ENCODE measurements at regions not wholly inside any gene's neighbourhood (a gene's known extent, or its start where the extent isn't known, plus 50 kb on each side); places are given as distances from the start of the nearest gene placed in this dataset.

DNA sequence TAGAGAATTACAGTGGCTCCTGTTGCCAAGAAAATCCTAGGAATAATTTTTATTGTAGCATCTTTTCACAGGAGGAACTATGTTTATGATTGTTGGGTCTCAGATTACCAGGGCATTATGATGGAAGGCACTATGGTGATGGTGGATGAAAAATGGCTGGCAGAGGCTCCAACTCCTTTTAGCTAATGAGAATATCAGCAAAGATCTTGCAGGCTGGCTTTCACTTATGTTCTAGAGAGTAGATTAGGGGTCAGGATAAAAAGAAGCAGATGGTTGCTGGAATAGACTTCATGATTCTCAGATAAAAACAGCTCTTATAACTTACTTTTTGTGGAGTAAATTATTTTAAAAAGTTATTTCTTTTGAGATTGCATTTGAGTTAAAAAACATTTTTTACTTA, 501.9 kb downstream of the TRHDE start:
- H3K18ac ChIP-seq (ENCODE audit: low read depth in 1 of 2, low read length in 2 of 2): no peak overlapping the region
- H3K4ac ChIP-seq (ENCODE audit: low read depth in 1 of 2, low read length in 2 of 2): no peak overlapping the region
- H4K8ac ChIP-seq (ENCODE audit: low read length): no peak overlapping the region
- no peak overlapping the region for H3K4me2 ChIP-seq (ENCODE audit: low read length, poor library complexity, severe bottlenecking)
- H3K9me3 ChIP-seq (ENCODE audit: control insufficient read depth, low read length): no peaks in the 10 kb centered on the region
- no peak overlapping the region for H3K27ac ChIP-seq (ENCODE audit: low read length, poor library complexity, severe bottlenecking)
- no peak overlapping the region for H3K9ac ChIP-seq (ENCODE audit: low read length)
- no peaks in the 10 kb centered on the region for H3K4me1 ChIP-seq (ENCODE audit: control insufficient read depth, insufficient read depth, low read depth, low read length)
- no peak overlapping the region for H3K23ac ChIP-seq (ENCODE audit: low read length in 2 of 2)
- H3K36me3 ChIP-seq (ENCODE audit: control insufficient read depth in 1 of 2, insufficient read depth in 2 of 2, low read depth in 1 of 2, low read length in 2 of 2): no peaks in the 10 kb centered on the region
- no peak overlapping the region for H2BK5ac ChIP-seq (ENCODE audit: low read depth, low read length, poor library complexity, severe bottlenecking)
- H2BK15ac ChIP-seq (ENCODE audit: low read depth, poor library complexity, severe bottlenecking): no peak overlapping the region
- no peak overlapping the region for H2AFZ ChIP-seq (ENCODE audit: low read depth, low read length)
- no peak overlapping the region for H2BK120ac ChIP-seq (ENCODE audit: low read depth, low read length)
- no peaks in the 10 kb centered on the region for H3K27me3 ChIP-seq (ENCODE audit: control insufficient read depth in 1 of 2, insufficient read depth in 1 of 2, low read length in 2 of 2)
- no peak overlapping the region for H3K4me3 ChIP-seq (ENCODE audit: insufficient read depth in 1 of 2, low read depth in 1 of 2, low read length in 2 of 2)
- no peak for DNase-seq
- H3K79me1 ChIP-seq (replicated peaks; ENCODE audit: low read length, poor library complexity, severe bottlenecking): no peaks in the 10 kb centered on the region
- H4K91ac ChIP-seq (ENCODE audit: low read length): no peak overlapping the region
- H2BK12ac ChIP-seq (ENCODE audit: low read length in 2 of 2): no peak overlapping the region
- no peak overlapping the region for H3K14ac ChIP-seq (ENCODE audit: low read length in 2 of 2)
- no peak overlapping the region for H2AK5ac ChIP-seq (ENCODE audit: low read length, severe bottlenecking)

DNA sequence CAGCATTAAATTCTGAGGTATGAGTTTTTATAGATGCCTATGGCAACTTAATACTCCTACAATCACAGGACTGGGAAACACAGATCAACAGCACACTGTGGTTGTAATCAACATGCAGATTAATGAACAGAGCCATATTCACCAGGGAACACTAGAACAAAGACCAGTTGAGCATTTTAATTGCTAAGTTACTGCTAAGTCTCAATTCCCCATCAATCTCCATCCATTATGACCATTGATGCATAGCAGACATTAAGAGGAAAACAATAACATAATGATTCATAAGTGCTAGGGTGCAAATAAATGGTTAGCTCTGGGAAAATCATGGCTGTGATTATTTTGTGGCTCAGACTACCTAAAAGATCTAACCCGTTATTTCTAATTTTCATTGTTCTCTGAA, 505.6 kb downstream of the TRHDE start:
- Histone ChIP-seq H3K4me3 (ENCODE audit: insufficient read depth in 1 of 2, low read depth in 1 of 2, low read length in 2 of 2) (no peak overlapping the region), H3K9me3 (ENCODE audit: control insufficient read depth, low read length) (no peaks in the 10 kb centered on the region), H3K9ac (ENCODE audit: low read length) (no peak overlapping the region), H2BK15ac (ENCODE audit: low read depth, poor library complexity, severe bottlenecking) (no peak overlapping the region), H3K4ac (ENCODE audit: low read depth in 1 of 2, low read length in 2 of 2) (no peak overlapping the region), H2BK120ac (ENCODE audit: low read depth, low read length) (no peak overlapping the region), H2AK5ac (ENCODE audit: low read length, severe bottlenecking) (no peak overlapping the region), H3K14ac (ENCODE audit: low read length in 2 of 2) (no peak overlapping the region), H2BK12ac (ENCODE audit: low read length in 2 of 2) (no peak overlapping the region), H3K79me1 (replicated peaks; ENCODE audit: low read length, poor library complexity, severe bottlenecking) (no peaks in the 10 kb centered on the region), H3K4me2 (ENCODE audit: low read length, poor library complexity, severe bottlenecking) (no peak overlapping the region), H4K8ac (ENCODE audit: low read length) (no peak overlapping the region), H4K91ac (ENCODE audit: low read length) (no peak overlapping the region), H3K4me1 (ENCODE audit: control insufficient read depth, insufficient read depth, low read depth, low read length) (no peaks in the 10 kb centered on the region), H3K27me3 (ENCODE audit: control insufficient read depth in 1 of 2, insufficient read depth in 1 of 2, low read length in 2 of 2) (no peaks in the 10 kb centered on the region), H2BK5ac (ENCODE audit: low read depth, low read length, poor library complexity, severe bottlenecking) (no peak overlapping the region), H3K23ac (ENCODE audit: low read length in 2 of 2) (no peak overlapping the region), H3K27ac (ENCODE audit: low read length, poor library complexity, severe bottlenecking) (no peak overlapping the region), H3K18ac (ENCODE audit: low read depth in 1 of 2, low read length in 2 of 2) (no peak overlapping the region), H3K36me3 (ENCODE audit: control insufficient read depth in 1 of 2, insufficient read depth in 2 of 2, low read depth in 1 of 2, low read length in 2 of 2) (no peaks in the 10 kb centered on the region), H2AFZ (ENCODE audit: low read depth, low read length) (no peak overlapping the region)
- DNase-seq: no peak
- WGBS: no CpG with 5 or more reads among the region's 1 CpG

DNA sequence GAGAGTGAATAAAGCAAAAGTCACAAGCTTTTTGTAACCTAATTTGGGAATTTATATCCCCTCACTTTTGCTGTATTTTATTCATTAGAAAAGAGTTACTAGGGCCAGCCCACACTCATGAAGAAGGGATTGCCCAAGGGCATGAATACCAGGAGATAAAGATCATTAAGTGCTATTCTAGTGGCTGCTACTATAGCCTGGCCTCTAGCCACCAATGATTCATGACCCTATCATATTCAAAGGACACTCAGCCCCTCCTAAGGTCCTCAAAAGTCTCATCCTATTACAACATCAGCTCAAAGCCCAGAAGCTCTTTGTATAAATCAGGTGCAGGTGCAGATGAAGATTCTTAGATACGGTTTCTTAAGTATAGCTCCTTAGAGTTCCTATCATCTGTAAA, 518.1 kb downstream of the TRHDE start:
- H2BK12ac ChIP-seq (ENCODE audit: low read length in 2 of 2): no peak overlapping the region
- no peak overlapping the region for H3K27ac ChIP-seq (ENCODE audit: low read length, poor library complexity, severe bottlenecking)
- no peak overlapping the region for H4K8ac ChIP-seq (ENCODE audit: low read length)
- no CpG with 5 or more reads among the region's 1 CpG for WGBS
- H2BK5ac ChIP-seq (ENCODE audit: low read depth, low read length, poor library complexity, severe bottlenecking): no peak overlapping the region
- H2BK15ac ChIP-seq (ENCODE audit: low read depth, poor library complexity, severe bottlenecking): no peak overlapping the region
- H2AFZ ChIP-seq (ENCODE audit: low read depth, low read length): no peak overlapping the region
- no peak overlapping the region for H3K14ac ChIP-seq (ENCODE audit: low read length in 2 of 2)
- H3K36me3 ChIP-seq (ENCODE audit: control insufficient read depth in 1 of 2, insufficient read depth in 2 of 2, low read depth in 1 of 2, low read length in 2 of 2): no peaks in the 10 kb centered on the region
- DNase-seq: no peak
- H3K4me2 ChIP-seq (ENCODE audit: low read length, poor library complexity, severe bottlenecking): no peak overlapping the region
- no peak overlapping the region for H3K23ac ChIP-seq (ENCODE audit: low read length in 2 of 2)
- H3K79me1 ChIP-seq (replicated peaks; ENCODE audit: low read length, poor library complexity, severe bottlenecking): no peaks in the 10 kb centered on the region
- H3K9ac ChIP-seq (ENCODE audit: low read length): no peak overlapping the region
- no peak overlapping the region for H3K4me3 ChIP-seq (ENCODE audit: insufficient read depth in 1 of 2, low read depth in 1 of 2, low read length in 2 of 2)
- H2BK120ac ChIP-seq (ENCODE audit: low read depth, low read length): no peak overlapping the region
- no peaks in the 10 kb centered on the region for H3K27me3 ChIP-seq (ENCODE audit: control insufficient read depth in 1 of 2, insufficient read depth in 1 of 2, low read length in 2 of 2)
- H4K91ac ChIP-seq (ENCODE audit: low read length): no peak overlapping the region
- no peak overlapping the region for H2AK5ac ChIP-seq (ENCODE audit: low read length, severe bottlenecking)
- peaks cover 3% of the 10 kb centered on the region for H3K9me3 ChIP-seq (ENCODE audit: control insufficient read depth, low read length)
- no peaks in the 10 kb centered on the region for H3K4me1 ChIP-seq (ENCODE audit: control insufficient read depth, insufficient read depth, low read depth, low read length)
- H3K4ac ChIP-seq (ENCODE audit: low read depth in 1 of 2, low read length in 2 of 2): no peak overlapping the region
- no peak overlapping the region for H3K18ac ChIP-seq (ENCODE audit: low read depth in 1 of 2, low read length in 2 of 2)

DNA sequence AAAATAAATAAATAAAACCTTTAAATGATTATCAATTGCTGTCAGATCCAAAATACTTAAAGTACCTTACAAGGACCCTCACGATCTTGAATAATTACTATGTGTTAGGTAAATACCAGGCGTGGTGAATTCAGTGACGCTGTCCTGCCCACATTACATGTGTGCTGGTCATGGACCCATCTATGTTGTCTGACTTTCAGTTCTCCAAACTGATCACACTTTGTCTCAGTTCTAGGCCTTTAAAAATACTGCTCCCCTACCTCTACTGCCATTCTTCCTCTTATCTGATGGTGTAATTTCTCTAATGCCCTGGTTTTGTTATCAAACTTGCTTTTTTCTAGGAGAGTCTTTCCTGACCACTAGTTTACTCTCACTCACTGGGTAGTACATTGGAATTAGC, 520.7 kb downstream of the TRHDE start:
- no peak overlapping the region for H2AK5ac ChIP-seq (ENCODE audit: low read length, severe bottlenecking)
- H2BK120ac ChIP-seq (ENCODE audit: low read depth, low read length): no peak overlapping the region
- H3K18ac ChIP-seq (ENCODE audit: low read depth in 1 of 2, low read length in 2 of 2): no peak overlapping the region
- WGBS: 96% methylated on average over 3 of the region's 3 CpGs
- H3K4me1 ChIP-seq (ENCODE audit: control insufficient read depth, insufficient read depth, low read depth, low read length): no peaks in the 10 kb centered on the region
- H3K4ac ChIP-seq (ENCODE audit: low read depth in 1 of 2, low read length in 2 of 2): no peak overlapping the region
- H4K8ac ChIP-seq (ENCODE audit: low read length): no peak overlapping the region
- no peak overlapping the region for H3K4me3 ChIP-seq (ENCODE audit: insufficient read depth in 1 of 2, low read depth in 1 of 2, low read length in 2 of 2)
- no peak overlapping the region for H2BK12ac ChIP-seq (ENCODE audit: low read length in 2 of 2)
- no peak overlapping the region for H2BK15ac ChIP-seq (ENCODE audit: low read depth, poor library complexity, severe bottlenecking)
- no peak overlapping the region for H2BK5ac ChIP-seq (ENCODE audit: low read depth, low read length, poor library complexity, severe bottlenecking)
- H3K27ac ChIP-seq (ENCODE audit: low read length, poor library complexity, severe bottlenecking): no peak overlapping the region
- H4K91ac ChIP-seq (ENCODE audit: low read length): no peak overlapping the region
- H3K79me1 ChIP-seq (replicated peaks; ENCODE audit: low read length, poor library complexity, severe bottlenecking): no peaks in the 10 kb centered on the region
- H3K23ac ChIP-seq (ENCODE audit: low read length in 2 of 2): no peak overlapping the region
- H3K4me2 ChIP-seq (ENCODE audit: low read length, poor library complexity, severe bottlenecking): no peak overlapping the region
- no peak overlapping the region for H2AFZ ChIP-seq (ENCODE audit: low read depth, low read length)
- DNase-seq: no peak
- no peaks in the 10 kb centered on the region for H3K36me3 ChIP-seq (ENCODE audit: control insufficient read depth in 1 of 2, insufficient read depth in 2 of 2, low read depth in 1 of 2, low read length in 2 of 2)
- no peak overlapping the region for H3K9ac ChIP-seq (ENCODE audit: low read length)
- peaks cover 3% of the 10 kb centered on the region for H3K9me3 ChIP-seq (ENCODE audit: control insufficient read depth, low read length)
- H3K27me3 ChIP-seq (ENCODE audit: control insufficient read depth in 1 of 2, insufficient read depth in 1 of 2, low read length in 2 of 2): no peaks in the 10 kb centered on the region
- no peak overlapping the region for H3K14ac ChIP-seq (ENCODE audit: low read length in 2 of 2)

Measured in mesenchymal stem cell (in vitro differentiated cells and primary cell).